HL-60 (cell line): ENCODE measurements at regions not wholly inside any gene's neighbourhood (a gene's known extent, or its start where the extent isn't known, plus 50 kb on each side); places are given as distances from the start of the nearest gene placed in this dataset.

Experiments used
- DNase-seq, 2 experiments: peaks; one replicate each; pipeline ENCODE4 v3.0.0-alpha.2; 2010 to 2020; ENCODE audit warnings: low read depth in 1 of 2, low spot score in 1 of 2
- H3K27ac ChIP-seq: fragments of 250-450 bp; sonication (Bioruptor Pico); replicated peaks from 2 replicates; pipeline ENCODE4 v1.5.1; 2020; ENCODE audit warnings: mild to moderate bottlenecking, moderate library complexity
- H3K27me3 ChIP-seq: fragments of 250-450 bp; sonication (Bioruptor Pico); 2 replicates; pipeline ENCODE4 v1.5.1; 2021; ENCODE audit warnings: mild to moderate bottlenecking, moderate library complexity; ENCODE audit not compliant: insufficient read depth, poor library complexity, severe bottlenecking
- H3K4me3 ChIP-seq: replicated peaks from 2 replicates; pipeline ENCODE4 v1.5.1; 2011; ENCODE audit warnings: mild to moderate bottlenecking, control low read depth, low read length; ENCODE audit not compliant: insufficient read depth
- GABPA ChIP-seq: IDR thresholded peaks from 2 replicates; pipeline ENCODE4 v1.6.1; 2012; ENCODE audit warnings: low read depth
- POLR2AphosphoS5 ChIP-seq: IDR thresholded peaks from 2 replicates; pipeline ENCODE4 v1.6.1; 2012; ENCODE audit warnings: low read depth
- REST ChIP-seq: IDR thresholded peaks from 2 replicates; pipeline ENCODE4 v1.6.1; 2012; ENCODE audit warnings: low read depth; ENCODE audit not compliant: insufficient replicate concordance
- SPI1 ChIP-seq: IDR thresholded peaks from 2 replicates; pipeline ENCODE4 v1.6.1; 2012; ENCODE audit warnings: low read depth, mild to moderate bottlenecking, borderline replicate concordance
- TF ChIP-seq, protein P1 (sequence below): IDR thresholded peaks from one replicate; pipeline ENCODE4 v1.5.1; 2011; ENCODE audit warnings: low read length, control low read depth, inconsistent platforms; ENCODE audit not compliant: insufficient read depth

DNA sequence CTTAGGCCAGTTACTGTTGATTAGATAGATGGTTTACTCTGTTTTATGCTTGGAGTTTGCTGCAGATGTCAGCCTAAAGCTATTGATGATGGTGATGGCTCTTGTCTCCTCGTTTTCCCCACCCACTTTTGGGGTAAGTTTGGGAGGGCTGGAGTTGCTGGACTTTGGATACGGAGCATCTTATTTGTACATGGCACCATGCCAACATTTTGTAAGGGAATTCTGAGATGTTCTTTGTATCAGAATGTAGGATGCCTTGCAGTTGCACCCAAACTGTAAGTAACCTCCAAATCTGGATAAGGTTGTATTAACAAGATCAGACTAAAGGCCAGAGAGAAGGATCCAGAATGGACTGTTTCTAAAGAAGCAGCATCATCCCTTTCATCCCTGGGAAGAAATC lies 551.9 kb upstream of the ZFHX3 start:
- H3K27me3 ChIP-seq, result no peaks in the 10 kb centered on the region
- H3K4me3 ChIP-seq, result no peak overlapping the region
- TF ChIP-seq GABPA, result no peak
- TF ChIP-seq REST, result no peak
- no peak for TF ChIP-seq SPI1
- no peak for TF ChIP-seq POLR2AphosphoS5
- TF ChIP-seq, protein P1, sequence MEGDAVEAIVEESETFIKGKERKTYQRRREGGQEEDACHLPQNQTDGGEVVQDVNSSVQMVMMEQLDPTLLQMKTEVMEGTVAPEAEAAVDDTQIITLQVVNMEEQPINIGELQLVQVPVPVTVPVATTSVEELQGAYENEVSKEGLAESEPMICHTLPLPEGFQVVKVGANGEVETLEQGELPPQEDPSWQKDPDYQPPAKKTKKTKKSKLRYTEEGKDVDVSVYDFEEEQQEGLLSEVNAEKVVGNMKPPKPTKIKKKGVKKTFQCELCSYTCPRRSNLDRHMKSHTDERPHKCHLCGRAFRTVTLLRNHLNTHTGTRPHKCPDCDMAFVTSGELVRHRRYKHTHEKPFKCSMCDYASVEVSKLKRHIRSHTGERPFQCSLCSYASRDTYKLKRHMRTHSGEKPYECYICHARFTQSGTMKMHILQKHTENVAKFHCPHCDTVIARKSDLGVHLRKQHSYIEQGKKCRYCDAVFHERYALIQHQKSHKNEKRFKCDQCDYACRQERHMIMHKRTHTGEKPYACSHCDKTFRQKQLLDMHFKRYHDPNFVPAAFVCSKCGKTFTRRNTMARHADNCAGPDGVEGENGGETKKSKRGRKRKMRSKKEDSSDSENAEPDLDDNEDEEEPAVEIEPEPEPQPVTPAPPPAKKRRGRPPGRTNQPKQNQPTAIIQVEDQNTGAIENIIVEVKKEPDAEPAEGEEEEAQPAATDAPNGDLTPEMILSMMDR, result no peak
- no peak overlapping the region for H3K27ac ChIP-seq
- no peak for DNase-seq

GRCh38 chr16:73599351-73599750 lies 551.4 kb upstream of the ZFHX3 start:
- Histone ChIP-seq H3K27ac (no peak overlapping the region), H3K4me3 (no peak overlapping the region), H3K27me3 (no peaks in the 10 kb centered on the region)
- DNase-seq, result no peak
- TF ChIP-seq SPI1 (no peak), POLR2AphosphoS5 (no peak), GABPA (no peak), REST (no peak)
- TF ChIP-seq, protein P1, result no peak

GRCh38 chr16:73584157-73584556 lies 536.2 kb upstream of the ZFHX3 start:
- Histone ChIP-seq H3K27ac (no peak overlapping the region), H3K4me3 (no peak overlapping the region), H3K27me3 (no peaks in the 10 kb centered on the region)
- TF ChIP-seq GABPA (no peak), SPI1 (no peak), REST (no peak), POLR2AphosphoS5 (no peak)
- TF ChIP-seq, protein P1, result no peak
- no peak for DNase-seq
